ENCODE measurements at regions not wholly inside any gene's neighbourhood (a gene's known extent, or its start where the extent isn't known, plus 50 kb on each side); places are given as distances from the start of the nearest gene placed in this dataset.
"Not testable (repeated sequence)": the region's sequence is repeated elsewhere in the genome, so short reads cannot be mapped to it uniquely, and the experiment has no call there.

DNA sequence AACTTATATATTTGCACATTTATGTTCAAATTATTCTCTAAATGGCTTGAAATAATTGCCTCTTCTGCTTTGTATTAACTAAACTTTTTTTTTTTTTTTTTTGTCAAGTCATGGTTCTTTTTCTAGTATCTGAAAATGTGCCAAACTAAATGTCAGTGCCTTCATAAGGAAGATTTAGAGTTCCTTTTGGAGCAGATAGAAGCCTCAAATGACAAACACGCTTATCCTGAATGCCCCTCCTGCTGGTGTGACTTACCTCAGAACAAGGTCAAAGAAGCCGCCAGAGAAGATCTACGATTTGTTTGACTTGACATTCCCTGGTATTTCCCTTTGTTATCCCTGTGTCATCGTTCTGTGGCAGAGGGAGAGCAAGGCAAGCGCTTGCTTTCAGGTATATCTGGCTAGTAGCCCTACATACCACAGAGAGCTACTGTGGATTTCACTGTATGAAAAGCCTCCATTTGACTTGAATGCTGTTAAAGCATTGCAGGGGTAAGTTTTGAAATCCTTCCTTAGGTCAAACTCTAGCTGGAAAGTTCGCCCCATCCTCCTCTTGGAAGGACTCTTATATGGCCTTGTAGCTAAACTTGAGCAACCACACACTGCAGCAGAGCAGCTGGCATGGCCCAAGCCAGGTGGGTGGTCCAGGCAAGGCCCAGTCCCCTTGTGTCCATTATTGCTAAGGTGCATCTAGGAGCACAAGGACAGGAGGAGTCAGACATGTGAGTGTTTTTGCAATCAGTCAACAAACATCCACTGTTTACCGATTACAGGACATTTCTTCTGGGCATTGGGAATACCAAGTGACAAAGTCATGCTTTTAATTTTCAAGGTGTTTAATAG is 285.4 kb upstream of the USP25 start:
- no peaks in the 10 kb centered on the region for H3K36me3 Mint-ChIP-seq (ENCODE audit: low read depth)
- peaks cover 22% of the 10 kb centered on the region for H3K4me1 Mint-ChIP-seq (ENCODE audit: low read depth)
- H3K4me3 Mint-ChIP-seq: no peak overlapping the region
- no peak overlapping the region for H3K27ac Mint-ChIP-seq
- no peaks in the 10 kb centered on the region for H3K27me3 Mint-ChIP-seq
- peaks cover 3% of the 10 kb centered on the region for H3K9me3 Mint-ChIP-seq

DNA sequence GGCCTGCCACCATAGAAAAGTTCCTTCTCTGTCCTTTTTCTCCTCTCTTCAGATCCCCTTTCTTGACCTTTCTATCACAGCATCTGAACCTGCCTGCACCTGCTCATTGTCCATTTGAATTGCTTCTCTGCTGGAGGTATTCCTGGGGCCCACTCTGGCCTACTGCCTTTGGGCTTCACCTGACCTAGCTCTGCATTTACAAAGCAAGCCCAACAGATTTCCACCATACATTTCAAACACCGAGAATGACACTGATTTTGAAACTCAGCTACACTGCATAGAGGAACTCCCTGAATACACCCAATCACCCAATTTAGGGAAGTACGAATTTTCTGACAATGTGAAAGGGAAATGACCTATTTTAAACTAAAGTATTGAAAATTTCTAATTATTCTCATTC is 284.5 kb upstream of the USP25 start:
- H3K36me3 Mint-ChIP-seq (ENCODE audit: low read depth): no peaks in the 10 kb centered on the region
- no peak overlapping the region for H3K4me3 Mint-ChIP-seq
- no peaks in the 10 kb centered on the region for H3K27me3 Mint-ChIP-seq
- no peak overlapping the region for H3K27ac Mint-ChIP-seq
- peaks cover 3% of the 10 kb centered on the region for H3K9me3 Mint-ChIP-seq
- peaks cover 16% of the 10 kb centered on the region for H3K4me1 Mint-ChIP-seq (ENCODE audit: low read depth)

DNA sequence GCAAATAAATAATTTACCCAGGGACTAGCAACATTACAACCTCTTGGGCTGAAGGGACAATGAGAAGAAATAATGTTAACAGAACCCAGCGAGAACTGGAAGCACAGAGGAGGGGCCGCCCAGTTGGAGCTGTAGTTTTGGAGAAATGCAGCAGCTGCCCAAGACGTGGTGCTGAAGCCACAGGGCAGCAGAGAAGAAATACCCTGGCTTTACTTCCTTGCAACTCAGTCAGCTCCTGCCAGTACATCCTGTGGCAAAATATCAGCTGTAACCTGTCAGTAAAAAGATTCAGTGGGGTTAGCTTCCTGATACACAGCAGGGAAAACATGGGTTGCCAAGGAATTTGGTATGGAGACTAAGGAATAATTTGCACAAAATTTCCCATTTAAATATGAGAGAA is 283.6 kb upstream of the USP25 start:
- Mint-ChIP-seq H3K27me3 (no peaks in the 10 kb centered on the region), H3K9me3 (peaks cover 3% of the 10 kb centered on the region), H3K4me3 (no peak overlapping the region), H3K27ac (no peak overlapping the region), H3K36me3 (ENCODE audit: low read depth) (no peaks in the 10 kb centered on the region), H3K4me1 (ENCODE audit: low read depth) (peaks cover 10% of the 10 kb centered on the region)

DNA sequence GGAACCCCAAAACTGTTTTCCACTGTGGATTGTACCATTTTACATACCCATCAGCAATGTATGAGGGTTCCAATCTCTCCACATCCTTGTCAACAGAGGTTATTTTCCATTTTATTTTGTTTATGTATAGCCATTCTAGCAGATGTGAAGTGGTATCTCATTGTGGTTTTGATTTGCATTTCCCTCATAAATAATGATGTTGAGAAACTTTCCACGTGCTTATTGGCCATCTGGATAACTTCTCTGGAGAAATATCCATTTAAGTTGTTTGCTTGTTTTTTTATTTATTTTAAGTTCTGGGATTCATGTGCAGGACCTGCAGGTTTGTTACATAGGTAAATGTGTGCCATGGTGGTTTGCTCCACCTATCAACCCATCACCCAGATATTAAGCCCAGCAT is 280.2 kb upstream of the USP25 start:
- Mint-ChIP-seq H3K4me3 (no peak overlapping the region), H3K27ac (no peak overlapping the region), H3K36me3 (ENCODE audit: low read depth) (no peaks in the 10 kb centered on the region), H3K9me3 (peaks cover 3% of the 10 kb centered on the region), H3K4me1 (ENCODE audit: low read depth) (peaks cover 4% of the 10 kb centered on the region), H3K27me3 (no peaks in the 10 kb centered on the region)

DNA sequence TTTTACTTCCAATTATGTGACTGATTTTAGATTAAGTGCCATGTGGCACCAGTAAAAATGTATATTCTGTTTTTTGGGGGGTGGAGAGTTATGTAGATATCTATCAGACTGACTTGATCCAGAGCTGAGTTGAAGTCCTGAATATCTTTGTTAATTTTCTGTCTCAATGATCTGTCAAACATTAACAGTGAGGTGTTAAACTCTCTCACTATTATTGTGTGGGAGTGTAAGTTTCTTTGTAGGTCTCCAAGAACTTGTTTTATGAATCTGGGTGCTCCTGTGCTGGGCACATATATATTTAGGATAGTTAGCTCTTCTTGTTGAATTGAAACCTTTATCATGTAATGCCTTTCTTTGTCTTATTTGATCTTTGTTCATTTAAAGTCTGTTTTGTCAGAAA is 276.5 kb upstream of the USP25 start:
- Mint-ChIP-seq H3K27me3 (no peaks in the 10 kb centered on the region), H3K4me3 (no peak overlapping the region), H3K4me1 (ENCODE audit: low read depth) (no peaks in the 10 kb centered on the region), H3K9me3 (peaks cover 1% of the 10 kb centered on the region), H3K36me3 (ENCODE audit: low read depth) (no peaks in the 10 kb centered on the region), H3K27ac (no peak overlapping the region)

DNA sequence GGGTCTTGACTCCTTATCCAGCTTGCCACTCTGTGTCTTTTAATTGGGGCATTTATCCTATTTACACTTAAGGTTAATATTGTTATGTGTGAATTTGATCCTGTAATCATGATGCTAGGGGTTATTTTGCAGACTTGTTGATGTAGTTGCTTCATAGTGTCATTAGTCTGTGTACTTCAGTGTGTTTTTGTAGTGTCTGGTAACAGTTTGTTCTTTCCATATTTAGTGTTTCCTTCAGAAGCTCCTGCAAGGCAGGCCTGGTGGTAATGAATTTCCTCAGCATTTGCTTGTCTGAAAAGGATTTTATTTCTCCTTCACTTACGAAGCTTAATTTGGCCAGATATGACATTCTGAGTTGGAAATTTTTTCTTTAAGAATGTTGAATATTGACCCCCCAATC is 276.0 kb upstream of the USP25 start:
- not testable (repeated sequence) for H3K4me1 Mint-ChIP-seq (ENCODE audit: low read depth); H3K27ac Mint-ChIP-seq; H3K36me3 Mint-ChIP-seq (ENCODE audit: low read depth); H3K4me3 Mint-ChIP-seq; H3K27me3 Mint-ChIP-seq; H3K9me3 Mint-ChIP-seq

DNA sequence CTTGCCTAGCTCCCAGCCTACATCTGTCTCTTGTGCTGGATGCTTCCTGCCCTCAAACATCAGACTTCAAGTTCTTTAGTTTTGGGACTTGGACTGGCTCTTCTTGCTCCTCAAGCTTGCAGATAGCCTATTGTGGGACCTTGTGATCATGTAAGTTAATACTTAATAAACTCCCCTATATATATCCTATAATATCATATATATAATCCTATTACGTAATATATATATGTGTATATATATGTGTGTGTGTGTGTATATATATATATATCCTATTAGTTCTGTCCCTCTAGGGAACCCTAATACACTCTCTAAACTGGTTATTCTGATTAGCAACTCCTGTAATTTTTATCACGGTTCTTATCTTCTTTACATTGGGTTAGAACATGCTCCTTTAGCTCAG is 274.9 kb upstream of the USP25 start:
- H3K27ac Mint-ChIP-seq; H3K9me3 Mint-ChIP-seq; H3K4me3 Mint-ChIP-seq; H3K36me3 Mint-ChIP-seq (ENCODE audit: low read depth); H3K4me1 Mint-ChIP-seq (ENCODE audit: low read depth); H3K27me3 Mint-ChIP-seq: not testable (repeated sequence)

DNA sequence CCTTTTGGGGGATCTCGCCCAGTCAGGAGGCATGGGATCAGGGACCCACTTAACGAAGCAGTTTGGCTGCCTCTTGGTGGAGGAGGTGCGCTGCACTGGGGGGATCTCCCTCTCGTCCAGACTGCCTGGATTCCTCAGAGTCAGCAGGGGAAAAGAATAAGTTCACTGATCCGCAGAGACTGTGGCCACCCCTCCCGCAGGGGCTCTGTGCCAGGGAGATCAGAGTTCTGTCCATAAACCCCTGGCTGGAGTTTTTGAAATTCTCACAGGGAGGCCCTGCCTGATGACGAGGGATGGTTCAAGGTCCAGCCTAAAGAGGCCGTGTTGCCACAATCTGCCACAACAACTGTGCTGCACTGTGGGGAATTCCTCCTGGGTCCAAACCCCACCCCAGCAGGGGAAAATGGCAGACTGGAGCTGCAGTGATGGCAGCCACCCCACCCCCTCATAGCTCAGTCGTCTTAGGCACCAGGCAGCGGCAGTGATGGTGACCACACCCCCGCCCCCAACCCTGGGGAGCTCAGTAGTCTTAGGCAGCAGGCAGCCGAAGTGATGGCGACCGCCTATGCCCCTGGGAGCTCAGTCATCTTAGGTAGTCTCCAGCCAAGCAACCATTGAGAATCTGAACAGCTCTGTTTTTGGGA is 273.8 kb upstream of the USP25 start:
- Mint-ChIP-seq H3K4me1 (ENCODE audit: low read depth) (no peaks in the 10 kb centered on the region), H3K27ac (no peak overlapping the region), H3K36me3 (ENCODE audit: low read depth) (no peaks in the 10 kb centered on the region), H3K27me3 (peaks cover 5% of the 10 kb centered on the region), H3K9me3 (no peaks in the 10 kb centered on the region), H3K4me3 (no peak overlapping the region)

DNA sequence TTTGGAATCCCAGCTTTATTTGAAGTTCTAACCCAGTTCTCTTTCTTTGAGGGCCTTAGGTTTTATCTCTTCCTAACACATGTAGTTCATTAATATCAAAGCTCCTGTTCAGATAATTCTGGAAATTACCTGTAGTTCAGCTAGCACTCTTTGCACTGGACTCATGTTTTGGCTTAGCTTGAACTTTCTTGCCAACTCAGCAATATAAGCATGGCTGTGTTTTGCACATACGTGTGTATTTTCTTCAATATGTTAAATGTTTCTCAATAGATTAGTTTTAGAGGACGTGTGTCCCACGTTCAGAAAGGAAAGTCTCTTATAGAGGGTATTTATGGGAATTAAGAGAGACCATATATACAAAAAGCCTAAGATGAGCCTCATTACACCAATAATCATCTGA is 271.8 kb upstream of the USP25 start:
- Mint-ChIP-seq H3K27me3 (peaks cover 5% of the 10 kb centered on the region), H3K36me3 (ENCODE audit: low read depth) (no peaks in the 10 kb centered on the region), H3K4me1 (ENCODE audit: low read depth) (no peaks in the 10 kb centered on the region), H3K4me3 (no peak overlapping the region), H3K27ac (no peak overlapping the region), H3K9me3 (no peaks in the 10 kb centered on the region)

DNA sequence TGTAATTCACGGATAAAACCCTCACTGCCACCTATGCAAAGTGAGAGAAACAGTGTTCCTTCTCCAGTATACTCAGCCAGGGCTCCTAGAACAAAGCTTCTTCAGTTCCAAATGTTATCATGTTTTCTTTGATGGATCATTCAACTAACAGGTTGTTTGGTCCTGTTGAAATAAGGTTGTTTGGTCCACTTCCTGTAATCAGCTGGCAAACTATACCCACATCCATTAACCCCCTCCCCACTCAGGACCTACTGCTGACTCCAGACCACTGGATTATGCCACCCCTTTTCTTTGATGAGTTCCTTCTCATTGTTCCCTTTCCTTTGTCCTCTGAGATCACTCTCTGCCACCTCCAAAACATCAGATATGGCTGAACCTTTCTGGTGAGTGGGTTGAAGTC is 267.7 kb upstream of the USP25 start:
- Mint-ChIP-seq H3K4me1 (ENCODE audit: low read depth) (no peaks in the 10 kb centered on the region), H3K9me3 (no peaks in the 10 kb centered on the region), H3K4me3 (no peak overlapping the region), H3K27ac (no peak overlapping the region), H3K36me3 (ENCODE audit: low read depth) (no peaks in the 10 kb centered on the region), H3K27me3 (peaks cover 5% of the 10 kb centered on the region)

DNA sequence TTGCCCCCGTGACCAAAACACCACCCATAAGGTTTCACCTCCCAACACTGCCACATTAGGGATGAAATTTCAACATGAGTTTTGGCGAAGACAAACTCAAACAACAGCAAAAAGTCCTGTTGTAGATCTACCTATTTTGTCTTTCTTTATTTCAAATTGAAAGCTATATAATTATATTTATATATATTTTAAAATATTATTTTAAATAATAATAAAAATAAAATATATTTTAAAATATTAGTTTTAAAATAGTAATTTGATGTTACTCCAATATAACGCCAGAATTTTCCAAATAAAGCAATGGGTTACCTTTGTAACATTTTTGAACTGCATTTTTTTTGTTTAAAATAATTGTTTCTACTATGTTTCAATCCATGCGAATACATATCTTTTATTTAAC is 263.5 kb upstream of the USP25 start:
- H3K27me3 Mint-ChIP-seq: no peaks in the 10 kb centered on the region
- no peak overlapping the region for H3K27ac Mint-ChIP-seq
- H3K36me3 Mint-ChIP-seq (ENCODE audit: low read depth): no peaks in the 10 kb centered on the region
- H3K9me3 Mint-ChIP-seq: no peaks in the 10 kb centered on the region
- H3K4me1 Mint-ChIP-seq (ENCODE audit: low read depth): no peaks in the 10 kb centered on the region
- H3K4me3 Mint-ChIP-seq: no peak overlapping the region

DNA sequence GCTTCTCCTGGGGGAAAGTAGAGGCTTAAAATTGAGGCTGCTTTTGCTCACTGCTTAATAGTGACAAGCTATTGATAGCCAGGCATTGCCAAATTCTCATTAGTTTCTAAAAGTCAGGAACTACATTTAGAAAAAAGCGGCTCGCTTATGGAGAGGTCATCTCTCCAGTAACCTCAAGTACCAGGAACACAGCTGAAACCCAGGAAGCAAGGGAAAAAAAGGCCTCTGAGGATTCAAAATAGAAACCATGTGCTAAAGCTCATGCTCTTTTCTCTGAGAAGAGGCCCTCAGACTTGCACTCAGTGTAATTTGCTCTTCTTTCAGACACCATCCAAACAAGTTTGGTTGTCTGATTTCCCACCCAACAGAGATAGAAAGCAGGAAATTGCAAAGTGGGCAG is 261.4 kb upstream of the USP25 start:
- no peak overlapping the region for H3K27ac Mint-ChIP-seq
- H3K9me3 Mint-ChIP-seq: peaks cover under 1% of the 10 kb centered on the region
- H3K4me1 Mint-ChIP-seq (ENCODE audit: low read depth): no peaks in the 10 kb centered on the region
- H3K36me3 Mint-ChIP-seq (ENCODE audit: low read depth): no peaks in the 10 kb centered on the region
- H3K27me3 Mint-ChIP-seq: peaks cover 9% of the 10 kb centered on the region
- H3K4me3 Mint-ChIP-seq: no peak overlapping the region

DNA sequence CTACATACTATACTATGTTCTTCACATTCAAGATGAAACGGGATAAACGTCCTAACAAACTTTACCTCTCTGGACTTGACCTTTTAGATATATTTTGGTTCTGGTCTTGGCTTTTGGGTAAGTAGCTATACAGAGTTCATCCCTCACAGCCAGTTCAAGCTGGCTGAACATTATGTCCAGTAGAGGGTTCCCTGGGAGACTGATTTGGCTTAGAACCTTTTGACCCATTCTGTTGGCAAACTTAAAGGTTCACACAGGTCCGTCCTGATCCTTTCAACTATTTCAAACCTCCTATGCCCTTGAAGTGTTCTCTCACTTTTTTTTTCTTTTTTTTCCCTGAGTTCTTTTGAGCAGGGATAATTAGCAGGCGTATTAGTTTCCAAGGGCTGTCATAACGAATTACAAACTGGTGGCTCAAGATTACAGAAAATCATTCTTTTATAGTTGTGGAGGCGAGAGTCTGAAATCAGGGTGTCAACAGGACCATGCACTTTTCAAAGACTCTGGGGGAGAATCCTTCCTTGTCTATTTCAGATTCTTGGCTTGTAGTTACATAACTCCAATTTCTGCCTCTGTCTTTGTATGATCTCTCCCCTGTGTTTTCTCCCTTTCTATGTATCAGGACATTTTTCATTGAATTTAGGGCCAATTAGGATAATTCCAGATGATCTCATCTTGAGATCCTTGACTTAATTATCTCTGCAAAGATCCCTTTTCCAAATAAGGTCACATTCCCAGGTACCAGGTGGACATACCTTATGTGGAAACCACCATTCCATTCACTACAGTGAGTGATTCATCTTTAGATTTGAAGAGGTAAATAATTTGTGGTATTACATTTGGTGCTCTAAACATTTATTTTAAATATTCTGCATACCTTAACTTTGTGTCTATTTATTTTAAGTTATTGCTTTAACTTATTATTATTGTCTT is 257.4 kb upstream of the USP25 start:
- no peak overlapping the region for H3K4me3 Mint-ChIP-seq
- peaks cover 11% of the 10 kb centered on the region for H3K9me3 Mint-ChIP-seq
- peaks cover 9% of the 10 kb centered on the region for H3K27me3 Mint-ChIP-seq
- peaks cover 4% of the 10 kb centered on the region for H3K36me3 Mint-ChIP-seq (ENCODE audit: low read depth)
- no peaks in the 10 kb centered on the region for H3K4me1 Mint-ChIP-seq (ENCODE audit: low read depth)
- no peak overlapping the region for H3K27ac Mint-ChIP-seq

DNA sequence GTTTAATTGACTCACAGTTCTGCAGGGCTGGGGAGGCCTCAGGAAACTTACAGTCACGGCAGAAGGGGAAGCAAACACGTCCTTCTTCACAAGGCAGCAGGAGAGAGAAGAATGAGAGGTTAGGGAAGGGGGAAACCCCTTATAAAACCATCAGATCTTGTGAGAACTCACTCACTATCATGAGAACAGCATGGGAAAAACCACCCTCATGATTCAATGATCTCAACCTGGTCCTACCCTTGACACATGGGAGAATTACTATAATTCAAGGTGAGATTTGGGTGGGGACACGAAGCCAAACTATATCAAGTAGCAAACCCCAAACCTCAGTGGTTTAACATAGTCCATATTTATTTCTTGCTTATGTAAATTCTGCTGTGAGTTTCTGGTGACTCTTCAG is 252.0 kb upstream of the USP25 start:
- not testable (repeated sequence) for H3K27ac Mint-ChIP-seq; H3K36me3 Mint-ChIP-seq (ENCODE audit: low read depth); H3K4me3 Mint-ChIP-seq; H3K27me3 Mint-ChIP-seq
- Mint-ChIP-seq H3K9me3 (peaks cover 17% of the 10 kb centered on the region), H3K4me1 (ENCODE audit: low read depth) (peaks cover 22% of the 10 kb centered on the region)

DNA sequence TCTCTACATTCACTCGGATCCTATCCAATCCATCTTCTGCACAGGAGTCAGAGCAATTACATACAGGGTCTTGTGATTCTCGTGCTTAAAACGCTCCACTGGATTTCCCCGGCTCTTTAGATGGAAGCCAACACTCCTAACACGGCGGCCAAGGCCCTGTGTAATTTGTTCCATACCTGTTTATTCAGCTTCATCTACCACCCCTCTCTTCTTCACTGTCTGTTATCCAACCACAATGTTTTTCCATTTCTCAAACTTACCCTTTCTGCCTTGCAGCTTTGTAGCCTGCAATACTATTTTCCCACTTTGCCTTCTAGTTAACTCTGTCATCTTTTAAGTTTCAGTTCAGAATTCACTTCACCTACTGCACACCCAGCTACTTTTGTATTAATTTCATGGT is 249.6 kb upstream of the USP25 start:
- Mint-ChIP-seq H3K36me3 (ENCODE audit: low read depth) (peaks cover 4% of the 10 kb centered on the region), H3K9me3 (peaks cover 15% of the 10 kb centered on the region), H3K27me3 (no peaks in the 10 kb centered on the region), H3K4me3 (no peak overlapping the region), H3K27ac (peak overlapping the region; percentile 75), H3K4me1 (ENCODE audit: low read depth) (peaks cover 27% of the 10 kb centered on the region)
